Peyer's patch (tissue), 4 donors: ENCODE measurements at regions not wholly inside any gene's neighbourhood (a gene's known extent, or its start where the extent isn't known, plus 50 kb on each side); places are given as distances from the start of the nearest gene placed in this dataset.

ENCODE experiments used
- CTCF ChIP-seq, 6 experiments: fragments of 450-650 bp in 4 of 6; fragments of 200-600 bp in 2 of 6; sonication (generic) in 1 of 6; IDR thresholded peaks; one replicate each; pipeline ENCODE4 v1.5.1; 2017 to 2019; ENCODE audit warnings: antibody characterized with exemption in 6 of 6, mild to moderate bottlenecking in 3 of 6, moderate library complexity in 1 of 6
- POLR2A ChIP-seq, 2 donors: fragments of 450-650 bp; IDR thresholded peaks; one replicate each; pipeline ENCODE4 v1.5.1; 2017; ENCODE audit warnings: antibody characterized with exemption in 2 of 2, mild to moderate bottlenecking in 2 of 2, moderate library complexity in 2 of 2

GRCh38 chr6:9563568-9563967 lies 851.3 kb downstream of the TFAP2A start:
- no peak for TF ChIP-seq CTCF (IDR thresholded peaks at IDR 0.05)
- TF ChIP-seq POLR2A (IDR thresholded peaks at IDR 0.05): no peak
